Stimulated activated CD4-positive, alpha-beta T cell treated with anti-CD3 and anti-CD28 coated beads, TNF-alpha, amount 100 ng/mL, for 1 hour (primary cell): ENCODE measurements at regions not wholly inside any gene's neighbourhood (a gene's known extent, or its start where the extent isn't known, plus 50 kb on each side); places are given as distances from the start of the nearest gene placed in this dataset.
A peak's percentile ranks its signal among the peaks of the same experiment; 100 is the strongest.

Experiments used
- DNase-seq, 3 donors: peaks; one replicate each; pipeline ENCODE4 v3.0.0-alpha.2; 2020; ENCODE audit warnings: low read depth in 3 of 3, low spot score in 1 of 3

- no peak for DNase-seq
These were observed 122.2 kb upstream of the PDE4B start for GRCh38 chr1:65670518-65670917.

GRCh38 chr1:65674522-65674921, 118.2 kb upstream of the PDE4B start:
- DNase-seq = no peak

- no peak for DNase-seq
These were observed 112.9 kb upstream of the PDE4B start for GRCh38 chr1:65679773-65680172.

- DNase-seq = no peak
These were observed 111.6 kb upstream of the PDE4B start for GRCh38 chr1:65681096-65681495.

- peak; percentile 49 to 70 (median 56) for DNase-seq
These were observed 105.1 kb upstream of the PDE4B start for GRCh38 chr1:65687428-65688214.

GRCh38 chr1:65688215-65688566, 104.5 kb upstream of the PDE4B start:
- DNase-seq = no peak

GRCh38 chr1:65688848-65689247, 103.8 kb upstream of the PDE4B start:
- no peak for DNase-seq

GRCh38 chr1:65691152-65691900, 101.4 kb upstream of the PDE4B start:
- DNase-seq = no peak

- no peak for DNase-seq
These were observed 100.7 kb upstream of the PDE4B start for GRCh38 chr1:65691972-65692371.

- DNase-seq = no peak
These were observed 98.6 kb upstream of the PDE4B start for GRCh38 chr1:65694126-65694525.

- DNase-seq = no peak
These were observed 97.8 kb upstream of the PDE4B start for GRCh38 chr1:65694933-65695332.

- DNase-seq = no peak
These were observed 94.1 kb upstream of the PDE4B start for GRCh38 chr1:65698590-65698989.

- DNase-seq = no peak
These were observed 88.8 kb upstream of the PDE4B start for GRCh38 chr1:65703853-65704252.

GRCh38 chr1:65704318-65704717, 88.4 kb upstream of the PDE4B start:
- DNase-seq = no peak

GRCh38 chr1:65717815-65718454, 74.8 kb upstream of the PDE4B start:
- DNase-seq = no peak

- no peak for DNase-seq
These were observed 73.3 kb upstream of the PDE4B start for GRCh38 chr1:65719391-65719790.

GRCh38 chr1:65722461-65722860, 70.2 kb upstream of the PDE4B start:
- no peak for DNase-seq

GRCh38 chr1:65724151-65724550, 68.5 kb upstream of the PDE4B start:
- DNase-seq = no peak

GRCh38 chr1:65725064-65725463, 67.6 kb upstream of the PDE4B start:
- no peak for DNase-seq

GRCh38 chr1:65728504-65728903, 64.2 kb upstream of the PDE4B start:
- no peak for DNase-seq

- no peak for DNase-seq
These were observed 63.4 kb upstream of the PDE4B start for GRCh38 chr1:65729259-65729658.

- no peak for DNase-seq
These were observed 57.7 kb upstream of the PDE4B start for GRCh38 chr1:65734979-65735378.
